ENCODE measurements at regions not wholly inside any gene's neighbourhood (a gene's known extent, or its start where the extent isn't known, plus 50 kb on each side); places are given as distances from the start of the nearest gene placed in this dataset.
A peak's percentile ranks its signal among the peaks of the same experiment; 100 is the strongest.
"Not testable (repeated sequence)": the region's sequence is repeated elsewhere in the genome, so short reads cannot be mapped to it uniquely, and the experiment has no call there.

DNA sequence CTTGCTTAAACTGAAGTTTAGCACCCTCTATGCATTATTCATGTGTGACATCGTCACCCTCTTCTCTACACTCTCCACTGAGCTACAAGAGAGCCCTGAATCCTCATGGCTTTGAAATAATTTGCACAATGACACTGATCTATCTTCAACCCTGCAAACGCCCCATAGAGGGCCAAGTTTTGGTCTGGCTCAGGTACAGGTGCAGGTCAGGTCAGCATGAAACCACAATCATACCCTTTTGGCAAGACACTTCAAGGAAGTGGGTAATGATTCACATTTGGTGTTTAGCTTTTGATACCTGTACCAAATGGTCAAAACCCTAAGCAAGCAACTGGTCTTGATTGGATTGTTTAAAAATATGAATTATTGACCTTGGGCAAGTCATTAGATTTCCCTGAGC, 122.2 kb upstream of the CADM1 start:
- Mint-ChIP-seq H3K4me3 (no peak overlapping the region), H3K4me1 (no peaks in the 10 kb centered on the region), H3K36me3 (no peaks in the 10 kb centered on the region), H3K27ac (no peak overlapping the region), H3K27me3 (peaks cover 0 to 7% (median 0%) of the 10 kb centered on the region in 3 donors), H3K9me3 (peaks cover 0 to 2% (median 0%) of the 10 kb centered on the region in 7 donors)
- no peak for ATAC-seq (ENCODE audit: low read depth in 2 of 2)
- no peak for DNase-seq

GRCh38 chr11:115625502-115625901, 121.3 kb upstream of the CADM1 start:
- Mint-ChIP-seq H3K9me3 (peaks cover 0 to 2% (median 0%) of the 10 kb centered on the region in 7 donors), H3K27me3 (peaks cover 0 to 7% (median 0%) of the 10 kb centered on the region in 3 donors), H3K4me3 (no peak overlapping the region), H3K4me1 (no peaks in the 10 kb centered on the region), H3K27ac (no peak overlapping the region), H3K36me3 (no peaks in the 10 kb centered on the region)
- ATAC-seq (ENCODE audit: low read depth in 2 of 2) (no peak), DNase-seq (no peak)

GRCh38 chr11:115624065-115624464, 119.8 kb upstream of the CADM1 start:
- ATAC-seq (ENCODE audit: low read depth in 2 of 2), result no peak
- no peaks in the 10 kb centered on the region for H3K36me3 Mint-ChIP-seq
- no peak overlapping the region for H3K27ac Mint-ChIP-seq
- DNase-seq, result no peak
- peaks cover 0 to 3% (median 0%) of the 10 kb centered on the region in 7 donors for H3K9me3 Mint-ChIP-seq
- H3K4me1 Mint-ChIP-seq, result no peaks in the 10 kb centered on the region
- H3K4me3 Mint-ChIP-seq, result no peak overlapping the region
- no peaks in the 10 kb centered on the region for H3K27me3 Mint-ChIP-seq

GRCh38 chr11:115623021-115623451, 118.8 kb upstream of the CADM1 start:
- Mint-ChIP-seq H3K36me3 (no peaks in the 10 kb centered on the region), H3K27ac (no peak overlapping the region), H3K9me3 (peaks cover 0 to 3% (median 0%) of the 10 kb centered on the region in 7 donors), H3K4me1 (no peaks in the 10 kb centered on the region), H3K4me3 (no peak overlapping the region), H3K27me3 (no peaks in the 10 kb centered on the region)
- DNase-seq (no peak), ATAC-seq (ENCODE audit: low read depth in 2 of 2) (no peak)

DNA sequence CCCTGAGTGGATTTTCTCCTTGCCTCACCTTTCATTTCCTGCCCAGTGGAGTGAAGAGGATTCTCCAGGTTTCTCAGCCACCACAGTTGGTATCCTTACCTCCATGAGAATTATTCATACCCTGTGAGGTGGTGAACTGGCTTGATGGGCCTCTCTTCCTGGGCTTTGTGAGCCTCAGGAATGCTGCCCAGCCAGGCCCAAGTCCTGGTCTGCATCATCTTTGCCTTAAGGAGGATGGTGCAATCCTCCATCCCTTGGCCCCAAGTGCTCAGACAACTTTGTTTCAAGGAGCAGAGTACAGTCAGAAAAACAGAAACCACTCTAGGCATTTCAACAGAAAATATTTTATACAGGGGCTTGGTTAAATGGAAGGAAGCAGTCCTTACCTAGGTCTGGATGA, 114.2 kb upstream of the CADM1 start:
- Mint-ChIP-seq H3K27me3 (no peaks in the 10 kb centered on the region), H3K9me3 (peaks cover 0 to 7% (median 3%) of the 10 kb centered on the region in 7 donors), H3K4me3 (no peak overlapping the region), H3K36me3 (no peaks in the 10 kb centered on the region), H3K4me1 (no peaks in the 10 kb centered on the region), H3K27ac (no peak overlapping the region)
- DNase-seq (no peak), ATAC-seq (ENCODE audit: low read depth in 2 of 2) (no peak)

GRCh38 chr11:115617767-115618166, 113.6 kb upstream of the CADM1 start:
- no peak overlapping the region for H3K4me3 Mint-ChIP-seq
- no peaks in the 10 kb centered on the region for H3K36me3 Mint-ChIP-seq

GRCh38 chr11:115616971-115617370, 112.8 kb upstream of the CADM1 start:
- H3K36me3 Mint-ChIP-seq, result no peaks in the 10 kb centered on the region
- no peak for DNase-seq
- no peak overlapping the region for H3K4me3 Mint-ChIP-seq
- no peak overlapping the region for H3K27ac Mint-ChIP-seq
- no peaks in the 10 kb centered on the region for H3K27me3 Mint-ChIP-seq
- no peak for ATAC-seq (ENCODE audit: low read depth in 2 of 2)
- peaks cover 0 to 13% (median 4%) of the 10 kb centered on the region in 7 donors for H3K9me3 Mint-ChIP-seq
- H3K4me1 Mint-ChIP-seq, result no peaks in the 10 kb centered on the region

More at GRCh38 chr11:115617767-115618166, 113.6 kb upstream of the CADM1 start:
- Mint-ChIP-seq H3K4me1 (no peaks in the 10 kb centered on the region), H3K27me3 (no peaks in the 10 kb centered on the region), H3K27ac (no peak overlapping the region), H3K9me3 (peaks cover 0 to 10% (median 3%) of the 10 kb centered on the region in 7 donors)
- ATAC-seq (ENCODE audit: low read depth in 2 of 2), result no peak
- DNase-seq, result no peak

DNA sequence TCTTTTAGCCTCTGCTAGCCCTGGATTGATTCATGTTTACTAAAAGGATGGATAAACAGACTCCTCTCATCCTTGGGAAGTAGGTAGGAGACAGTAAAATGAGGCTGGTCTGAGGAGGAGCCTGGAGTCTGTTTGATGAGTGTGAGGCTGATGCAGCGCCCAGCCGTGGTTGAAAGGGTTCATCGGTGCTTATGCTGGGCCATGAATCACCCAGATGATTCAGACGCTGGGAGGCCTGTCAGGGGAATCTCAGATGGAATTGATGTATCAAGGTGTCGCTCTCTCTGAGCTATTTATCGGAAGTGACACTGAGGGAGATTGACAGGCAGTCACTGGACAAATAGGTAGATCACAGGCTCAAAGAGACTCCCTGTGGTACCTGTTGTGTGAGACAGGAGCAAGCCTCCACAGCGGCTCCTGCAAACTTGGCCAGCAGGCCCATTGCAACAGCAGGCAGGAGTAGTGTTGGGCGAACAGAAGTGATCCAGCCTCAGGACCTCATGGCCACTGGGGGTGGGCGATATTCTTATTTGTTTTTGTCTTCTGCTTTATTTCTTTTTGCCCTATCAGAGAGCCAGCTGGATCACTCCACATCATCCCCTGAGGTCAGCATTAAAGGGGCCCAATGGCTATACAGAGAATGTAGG, 109.9 kb upstream of the CADM1 start:
- DNase-seq, result no peak
- Mint-ChIP-seq H3K9me3 (peaks cover 1 to 13% (median 6%) of the 10 kb centered on the region in 7 donors), H3K4me3 (no peak overlapping the region), H3K27ac (no peak overlapping the region), H3K27me3 (no peaks in the 10 kb centered on the region), H3K4me1 (no peaks in the 10 kb centered on the region), H3K36me3 (no peaks in the 10 kb centered on the region)
- no peak for ATAC-seq (ENCODE audit: low read depth in 2 of 2)

GRCh38 chr11:115613004-115613403, 108.8 kb upstream of the CADM1 start:
- H3K27ac Mint-ChIP-seq, result no peak overlapping the region
- no peak for ATAC-seq (ENCODE audit: low read depth in 2 of 2)
- H3K4me3 Mint-ChIP-seq, result no peak overlapping the region

GRCh38 chr11:115612046-115612730, 108.0 kb upstream of the CADM1 start:
- no peak for ATAC-seq (ENCODE audit: low read depth in 2 of 2)
- H3K27me3 Mint-ChIP-seq, result peaks cover 0 to 5% (median 0%) of the 10 kb centered on the region in 3 donors
- no peaks in the 10 kb centered on the region for H3K4me1 Mint-ChIP-seq
- H3K36me3 Mint-ChIP-seq, result no peaks in the 10 kb centered on the region
- H3K9me3 Mint-ChIP-seq, result peaks cover 0 to 13% (median 4%) of the 10 kb centered on the region in 7 donors
- DNase-seq, result no peak
- H3K27ac Mint-ChIP-seq, result peak overlapping the region in 1 of 6 donors; percentile 6
- no peak overlapping the region for H3K4me3 Mint-ChIP-seq

More at GRCh38 chr11:115613004-115613403, 108.8 kb upstream of the CADM1 start:
- Mint-ChIP-seq H3K27me3 (no peaks in the 10 kb centered on the region), H3K36me3 (no peaks in the 10 kb centered on the region), H3K4me1 (no peaks in the 10 kb centered on the region), H3K9me3 (peaks cover 1 to 13% (median 6%) of the 10 kb centered on the region in 7 donors)
- no peak for DNase-seq

- Mint-ChIP-seq H3K36me3 (no peaks in the 10 kb centered on the region), H3K9me3 (peaks cover 0 to 13% (median 3%) of the 10 kb centered on the region in 7 donors), H3K27ac (peak overlapping the region in 1 of 6 donors; percentile 82), H3K4me1 (no peaks in the 10 kb centered on the region), H3K27me3 (peaks cover 0 to 5% (median 0%) of the 10 kb centered on the region in 3 donors), H3K4me3 (no peak overlapping the region)
- no peak for ATAC-seq (ENCODE audit: low read depth in 2 of 2)
- DNase-seq, result no peak
These were observed 107.1 kb upstream of the CADM1 start for GRCh38 chr11:115611343-115611742.

- H3K4me1 Mint-ChIP-seq, result no peaks in the 10 kb centered on the region
- no peaks in the 10 kb centered on the region for H3K36me3 Mint-ChIP-seq
- ATAC-seq (ENCODE audit: low read depth in 2 of 2) (no peak), DNase-seq (no peak)
- no peak overlapping the region for H3K27ac Mint-ChIP-seq
- H3K9me3 Mint-ChIP-seq, result peaks cover 0 to 13% (median 3%) of the 10 kb centered on the region in 7 donors
- H3K4me3 Mint-ChIP-seq, result no peak overlapping the region
- H3K27me3 Mint-ChIP-seq, result peaks cover 0 to 5% (median 0%) of the 10 kb centered on the region in 3 donors
These were observed 106.7 kb upstream of the CADM1 start for GRCh38 chr11:115610908-115611307.

DNA sequence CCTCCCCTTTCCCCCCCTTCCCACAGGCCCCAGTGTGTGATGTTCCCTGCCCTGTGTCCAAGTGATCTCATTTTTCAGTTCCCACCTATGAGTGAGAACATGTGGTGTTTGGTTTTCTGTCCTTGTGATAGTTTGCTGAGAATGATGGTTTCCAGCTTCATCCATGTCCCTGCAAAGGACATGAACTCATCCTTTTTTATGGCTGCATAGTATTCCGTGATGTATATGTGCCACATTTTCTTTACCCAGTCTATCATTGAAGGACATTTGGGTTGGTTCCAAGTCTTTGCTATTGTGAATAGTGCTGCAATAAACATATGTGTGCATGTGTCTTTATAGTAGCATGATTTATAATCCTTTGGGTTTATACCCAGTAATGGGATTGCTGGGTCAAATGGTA, 106.0 kb upstream of the CADM1 start:
- H3K4me3 Mint-ChIP-seq; ATAC-seq (ENCODE audit: low read depth in 2 of 2); H3K27ac Mint-ChIP-seq; H3K4me1 Mint-ChIP-seq; H3K36me3 Mint-ChIP-seq; DNase-seq; H3K27me3 Mint-ChIP-seq: not testable (repeated sequence)
- peaks cover 0 to 13% (median 3%) of the 10 kb centered on the region in 7 donors for H3K9me3 Mint-ChIP-seq

- Mint-ChIP-seq H3K36me3 (no peaks in the 10 kb centered on the region), H3K9me3 (peaks cover 0 to 12% (median 3%) of the 10 kb centered on the region in 7 donors), H3K4me3 (no peak overlapping the region), H3K27me3 (peaks cover 0 to 5% (median 0%) of the 10 kb centered on the region in 3 donors), H3K27ac (no peak overlapping the region), H3K4me1 (no peaks in the 10 kb centered on the region)
- ATAC-seq (ENCODE audit: low read depth in 2 of 2) (no peak), DNase-seq (no peak)
These were observed 104.8 kb upstream of the CADM1 start for GRCh38 chr11:115608976-115609375.
